ENCODE measurements at regions not wholly inside any gene's neighbourhood (a gene's known extent, or its start where the extent isn't known, plus 50 kb on each side); places are given as distances from the start of the nearest gene placed in this dataset.

DNA sequence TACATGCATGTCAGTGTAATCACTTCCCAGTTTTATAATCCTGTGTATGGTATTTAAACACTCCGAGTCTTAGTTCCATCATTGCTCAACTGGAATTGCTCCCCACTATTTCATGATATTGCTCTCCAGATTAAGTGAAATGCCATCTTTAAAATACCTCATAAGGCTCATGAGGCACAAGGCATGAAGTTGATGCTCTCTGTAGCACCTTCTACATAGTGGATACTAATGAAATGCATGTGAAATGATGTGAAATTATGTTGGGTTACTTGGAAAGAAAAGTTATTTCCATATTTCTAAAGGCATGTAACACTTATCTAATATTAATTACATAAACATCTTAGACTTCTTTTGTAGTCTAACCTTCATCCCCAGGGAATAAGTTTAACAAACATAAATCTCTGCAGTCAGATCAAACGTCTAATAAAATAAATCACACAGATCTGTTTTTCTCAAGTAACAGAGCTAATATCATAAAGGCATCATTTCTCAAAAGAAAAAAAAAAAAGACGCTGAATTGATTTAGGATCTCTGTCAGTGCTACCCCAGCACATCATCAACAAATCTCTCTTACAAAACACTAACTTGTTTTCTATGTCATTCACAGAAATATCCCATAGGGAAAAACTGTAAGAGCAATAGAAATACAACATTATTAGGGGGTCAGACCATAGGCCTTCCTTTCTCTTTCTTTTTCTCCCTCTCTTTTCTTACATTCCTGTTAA is 736.0 kb upstream of the LRRC4C start:
- TF ChIP-seq, protein P1, sequence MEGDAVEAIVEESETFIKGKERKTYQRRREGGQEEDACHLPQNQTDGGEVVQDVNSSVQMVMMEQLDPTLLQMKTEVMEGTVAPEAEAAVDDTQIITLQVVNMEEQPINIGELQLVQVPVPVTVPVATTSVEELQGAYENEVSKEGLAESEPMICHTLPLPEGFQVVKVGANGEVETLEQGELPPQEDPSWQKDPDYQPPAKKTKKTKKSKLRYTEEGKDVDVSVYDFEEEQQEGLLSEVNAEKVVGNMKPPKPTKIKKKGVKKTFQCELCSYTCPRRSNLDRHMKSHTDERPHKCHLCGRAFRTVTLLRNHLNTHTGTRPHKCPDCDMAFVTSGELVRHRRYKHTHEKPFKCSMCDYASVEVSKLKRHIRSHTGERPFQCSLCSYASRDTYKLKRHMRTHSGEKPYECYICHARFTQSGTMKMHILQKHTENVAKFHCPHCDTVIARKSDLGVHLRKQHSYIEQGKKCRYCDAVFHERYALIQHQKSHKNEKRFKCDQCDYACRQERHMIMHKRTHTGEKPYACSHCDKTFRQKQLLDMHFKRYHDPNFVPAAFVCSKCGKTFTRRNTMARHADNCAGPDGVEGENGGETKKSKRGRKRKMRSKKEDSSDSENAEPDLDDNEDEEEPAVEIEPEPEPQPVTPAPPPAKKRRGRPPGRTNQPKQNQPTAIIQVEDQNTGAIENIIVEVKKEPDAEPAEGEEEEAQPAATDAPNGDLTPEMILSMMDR (conservative IDR thresholded peaks at IDR 0.05 in 1 of 2, IDR thresholded peaks at IDR 0.05 in 1 of 2; ENCODE audit: low read depth in 1 of 2, low read length in 2 of 2), result no peak
- TF ChIP-seq EZH2 (IDR thresholded peaks at IDR 0.05; ENCODE audit: low read length, missing control alignments), result no peak
